Activated T-cell treated with anti-CD3 and anti-CD28 coated beads for 48 hours (primary cell): ENCODE measurements at regions not wholly inside any gene's neighbourhood (a gene's known extent, or its start where the extent isn't known, plus 50 kb on each side); places are given as distances from the start of the nearest gene placed in this dataset.
A peak's percentile ranks its signal among the peaks of the same experiment; 100 is the strongest.

ENCODE experiments used
- DNase-seq: peaks from one replicate; pipeline ENCODE4 v3.0.0-alpha.2; 2020; ENCODE audit warnings: low read depth

DNA sequence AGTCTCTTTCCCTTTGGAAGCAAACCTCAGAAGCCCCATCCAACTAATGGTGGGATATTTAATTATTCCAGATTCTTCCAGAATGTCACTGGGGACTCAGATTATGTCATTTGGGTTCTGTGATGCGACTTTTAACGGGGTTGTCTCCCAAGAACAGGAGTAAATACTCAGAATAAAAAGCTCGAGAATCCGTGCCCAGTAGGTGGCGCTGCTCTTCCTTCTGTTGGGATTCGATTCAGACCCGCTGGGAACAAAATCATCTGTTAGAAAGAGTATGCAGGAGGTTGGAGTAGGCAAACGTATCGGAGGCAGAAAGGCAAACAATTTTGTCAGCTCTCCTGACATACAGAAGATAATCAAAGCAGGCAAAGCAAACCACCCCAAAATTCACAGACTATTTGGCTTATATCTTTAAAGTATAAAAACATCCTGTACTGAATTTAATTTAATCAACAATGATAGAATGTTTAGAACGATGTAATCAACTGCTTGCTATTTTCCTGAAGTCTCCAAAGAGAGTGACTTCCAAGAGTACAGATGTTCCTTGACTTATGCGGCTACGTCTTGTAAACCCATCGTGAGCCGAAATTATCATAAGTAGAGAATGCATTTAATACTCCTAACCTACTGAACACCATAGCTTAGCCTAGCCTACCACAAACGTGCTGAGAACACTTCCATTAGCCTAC, 169.8 kb upstream of the RAI14 start:
- DNase-seq = peak; percentile 58

DNA sequence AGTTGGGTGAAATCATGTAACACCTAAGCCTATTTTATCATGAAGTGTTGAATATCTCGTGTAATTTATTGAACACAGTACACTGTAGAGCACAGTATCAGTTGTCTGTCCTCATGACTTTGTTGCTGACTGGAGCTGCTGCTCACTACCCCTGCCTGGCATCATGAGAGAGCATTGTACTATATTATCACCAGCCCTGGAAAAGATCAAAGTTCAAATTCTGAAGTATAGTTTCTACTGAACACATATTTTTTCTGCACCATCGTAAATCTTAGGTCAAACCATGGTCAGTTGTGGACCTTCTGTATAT, 169.3 kb upstream of the RAI14 start:
- no peak for DNase-seq

DNA sequence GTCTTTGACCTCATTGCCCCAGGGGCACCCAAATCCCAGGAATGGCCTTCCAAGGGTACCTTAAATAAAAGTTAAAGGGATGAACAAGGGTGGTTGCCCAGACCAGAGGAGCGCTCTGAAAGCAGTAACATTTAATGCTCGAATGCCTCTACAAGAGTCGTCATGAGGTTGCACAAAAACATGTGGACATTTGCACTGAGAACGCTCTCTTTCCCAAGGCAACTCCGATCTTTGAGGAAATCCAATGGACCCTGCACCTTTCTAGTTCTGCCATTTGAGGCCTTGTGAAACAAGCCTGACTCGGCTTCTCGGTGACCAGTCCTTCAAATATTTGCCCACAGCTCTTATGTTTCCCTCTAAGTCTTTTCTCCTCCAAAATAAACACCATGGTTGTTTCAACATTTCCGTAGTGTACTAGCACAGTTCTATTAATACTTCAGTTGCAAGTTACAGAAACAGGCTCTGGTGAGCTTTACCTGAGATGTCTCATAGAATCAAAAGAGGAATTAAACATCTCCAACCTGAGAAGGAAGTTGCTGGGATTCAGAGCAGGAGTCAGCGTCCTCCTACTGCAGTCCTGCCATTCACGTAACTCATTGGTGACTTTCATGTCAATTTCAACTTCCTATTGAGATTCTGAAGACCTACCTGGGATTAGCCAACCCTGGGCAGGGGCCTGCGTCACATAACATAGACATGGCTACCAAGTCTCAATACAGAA, 168.8 kb upstream of the RAI14 start:
- no peak for DNase-seq

DNA sequence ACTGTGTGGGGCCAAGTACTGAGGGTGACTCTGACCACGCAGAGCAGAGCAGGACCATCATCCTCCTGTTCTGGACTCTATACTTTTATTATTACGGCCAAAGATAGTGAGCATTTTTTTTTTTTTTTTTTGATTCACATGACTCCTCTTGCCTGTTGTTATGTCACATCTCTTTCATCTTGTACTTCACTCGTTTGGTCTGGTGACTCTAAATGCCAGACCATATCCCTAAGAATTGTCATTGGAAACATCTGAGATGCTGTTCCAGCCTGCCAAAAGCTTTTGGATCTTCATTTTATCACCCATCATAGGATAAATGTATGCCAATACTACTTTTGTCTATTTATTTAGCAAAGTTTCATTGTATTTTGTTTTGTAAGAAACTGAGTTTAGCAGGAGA, 168.2 kb upstream of the RAI14 start:
- no peak for DNase-seq

DNA sequence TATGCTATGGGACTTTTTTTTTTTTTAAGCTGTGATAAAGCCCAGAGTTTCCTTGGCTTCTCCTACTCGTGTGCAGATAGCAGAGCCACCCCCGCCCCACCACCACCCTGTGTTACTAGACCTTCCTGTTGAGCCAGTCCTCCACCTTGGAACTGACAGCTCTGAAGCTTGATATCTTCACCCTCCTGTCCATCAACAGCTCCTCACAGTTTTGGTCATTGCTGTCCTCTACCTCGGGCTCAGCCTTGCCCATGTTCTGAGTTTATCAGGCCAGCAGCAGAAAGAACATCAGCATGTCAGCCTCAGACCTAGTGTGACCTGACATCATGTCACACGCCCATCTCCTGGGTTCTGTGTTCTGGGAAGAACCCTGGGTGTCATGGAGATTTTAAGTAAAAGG, 167.1 kb upstream of the RAI14 start:
- DNase-seq = no peak

DNA sequence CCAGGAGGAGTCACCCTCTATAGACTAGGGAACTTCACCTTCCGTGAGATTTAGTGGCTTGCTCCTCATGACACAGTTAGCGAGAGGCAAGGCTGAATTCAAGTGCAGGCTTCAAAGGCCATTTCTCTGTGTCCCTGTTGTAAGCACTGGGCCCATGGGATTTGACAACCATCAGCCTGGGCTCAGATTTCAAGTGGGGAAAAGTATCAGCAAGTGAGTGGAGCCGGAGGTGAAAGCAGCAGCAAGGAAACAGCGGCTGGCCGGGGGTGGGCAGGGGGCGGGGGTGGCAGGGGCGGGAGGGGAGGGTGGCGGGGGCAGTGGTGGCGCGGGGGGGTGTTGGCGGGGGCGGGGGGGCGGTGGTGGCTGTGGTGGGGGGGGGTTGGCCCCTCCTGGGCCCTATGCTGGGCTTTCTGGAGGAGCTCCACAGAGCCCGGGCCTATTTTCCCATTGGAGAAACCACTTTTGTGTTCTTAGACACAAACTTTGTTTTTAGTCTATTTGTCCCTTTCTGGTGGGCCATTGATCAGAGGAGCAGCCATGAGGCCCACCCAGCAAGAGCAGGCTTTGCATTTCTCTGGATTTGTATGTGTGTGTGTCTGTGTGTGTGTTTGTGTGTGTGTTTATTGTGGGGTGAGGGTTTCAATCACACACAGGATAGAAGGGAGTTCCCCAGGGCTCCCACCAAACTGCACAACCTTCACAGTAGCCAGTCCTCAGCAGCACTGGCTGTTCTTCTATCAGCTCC, 165.4 kb upstream of the RAI14 start:
- no peak for DNase-seq

DNA sequence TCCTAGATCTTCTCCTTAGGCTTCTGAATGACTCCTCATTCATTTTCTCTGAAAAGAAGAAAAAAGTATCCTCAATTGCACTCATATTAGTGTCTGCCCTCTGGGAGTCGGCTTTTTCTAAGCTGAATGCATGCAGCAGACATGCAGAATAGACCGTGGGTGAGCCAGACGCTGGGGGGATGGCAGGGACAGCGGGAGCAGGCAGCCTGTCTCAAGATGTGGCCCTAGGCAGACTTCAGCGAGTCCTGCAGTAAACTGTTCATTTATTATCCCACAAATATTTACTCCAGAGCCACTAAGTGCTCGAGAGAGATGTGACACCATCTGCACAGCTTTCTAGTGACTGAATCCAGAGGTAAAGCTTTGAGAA, 164.9 kb upstream of the RAI14 start:
- DNase-seq = no peak

DNA sequence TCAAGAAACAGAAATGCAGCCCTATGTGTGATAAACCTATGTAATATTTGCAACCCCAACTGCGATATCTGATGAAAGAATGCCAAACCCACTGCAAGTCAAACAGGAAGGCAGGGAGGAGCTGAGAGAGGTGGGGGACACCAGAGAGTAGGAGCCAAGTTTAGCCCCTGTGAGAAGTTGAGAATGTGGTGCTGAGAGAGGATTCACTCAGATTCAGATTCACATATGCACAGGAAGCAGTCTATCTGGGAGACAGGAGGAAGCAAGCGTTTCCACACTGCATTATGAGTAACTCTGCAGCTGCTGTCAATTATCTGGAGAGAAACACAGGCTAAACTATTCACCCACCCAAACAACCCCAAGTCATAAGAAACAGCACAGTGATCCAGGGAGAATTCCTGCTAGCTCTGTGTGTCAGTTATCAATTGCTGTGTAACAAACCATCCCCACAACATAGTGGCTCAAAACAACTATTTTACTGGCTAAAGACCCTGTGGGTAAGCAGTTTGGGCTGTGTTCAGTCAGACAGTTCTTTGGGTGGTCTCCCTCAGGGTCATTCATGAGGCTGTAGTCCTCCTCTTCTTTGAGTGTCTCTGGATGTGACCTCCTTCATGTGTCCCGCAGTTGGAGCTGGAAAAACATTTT, 161.9 kb upstream of the RAI14 start:
- DNase-seq = no peak

DNA sequence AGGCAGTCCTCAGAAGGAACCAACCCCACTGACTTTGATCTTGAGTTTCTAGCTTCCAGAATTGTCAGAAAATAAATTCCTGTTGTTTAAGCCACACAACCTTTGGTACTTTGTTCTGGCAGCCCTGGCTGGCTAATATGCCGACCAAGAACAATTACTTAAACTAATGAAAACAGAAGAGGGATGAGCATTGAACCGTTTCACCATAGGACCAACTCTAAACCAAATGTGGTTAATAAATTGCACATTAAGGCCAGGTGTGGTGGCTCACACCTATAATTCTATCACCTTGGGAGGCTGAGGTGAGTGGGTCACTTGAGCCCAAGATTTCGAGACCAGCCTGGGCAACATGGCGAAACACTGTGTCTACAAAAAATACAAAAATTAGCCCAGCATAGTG, 160.9 kb upstream of the RAI14 start:
- DNase-seq = no peak

DNA sequence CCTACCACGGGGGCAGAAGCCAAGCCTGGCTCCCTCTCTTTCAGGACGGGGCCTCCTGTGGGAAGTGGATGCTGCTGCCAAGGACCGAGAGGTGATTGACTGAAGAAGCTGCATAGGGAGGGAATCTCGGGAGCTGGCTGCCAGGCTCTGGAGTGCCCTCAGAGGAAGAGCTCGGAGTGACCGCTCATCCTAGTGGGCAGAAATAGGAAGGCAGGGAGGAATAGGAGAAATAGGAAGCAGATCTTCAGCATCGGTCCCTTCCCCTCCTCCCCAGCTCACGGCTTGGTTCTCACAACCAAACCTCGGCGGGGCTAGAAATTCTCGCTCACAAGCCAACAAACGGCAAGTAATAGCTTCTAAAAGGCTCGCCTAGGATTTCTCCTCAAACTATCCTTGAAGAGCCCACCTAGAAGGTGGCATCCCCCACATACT, 159.9 kb upstream of the RAI14 start:
- no peak for DNase-seq

DNA sequence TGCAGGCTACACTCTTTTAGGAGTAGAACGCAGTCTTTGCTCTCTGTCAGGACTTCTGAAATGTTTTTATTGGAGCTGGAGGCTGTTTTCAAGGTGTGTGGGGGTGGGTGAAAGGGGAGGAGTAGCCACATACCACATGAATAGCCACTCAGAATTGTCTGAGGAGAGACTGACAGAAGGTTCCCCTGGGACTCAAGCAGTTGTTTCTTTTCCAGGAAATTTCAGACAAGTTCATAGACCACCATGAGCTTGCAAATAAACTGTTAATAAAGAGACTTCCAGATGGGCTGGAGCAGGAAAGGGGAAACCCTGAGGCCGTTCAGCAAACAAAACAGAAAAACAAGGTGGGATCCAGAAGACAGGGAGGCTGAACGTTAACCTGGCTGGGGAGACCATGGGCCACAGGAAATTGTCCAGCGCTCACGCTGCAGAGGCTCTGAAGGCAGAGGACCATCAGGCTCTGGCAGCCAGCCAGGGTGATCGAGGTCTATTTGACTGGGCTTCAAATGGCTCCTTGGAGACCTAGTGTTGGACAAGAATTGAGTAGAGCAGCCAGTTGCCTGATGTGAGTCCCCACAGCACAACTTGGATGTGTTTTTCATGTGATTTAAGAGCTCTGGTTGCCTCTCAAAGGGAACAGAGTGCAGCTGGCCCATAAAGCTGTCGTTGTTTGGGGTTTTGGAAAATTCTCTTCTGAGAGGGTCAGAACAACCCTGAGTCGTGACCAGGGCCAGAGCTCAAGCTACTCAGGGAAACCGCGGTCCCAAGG, 159.2 kb upstream of the RAI14 start:
- DNase-seq = no peak

DNA sequence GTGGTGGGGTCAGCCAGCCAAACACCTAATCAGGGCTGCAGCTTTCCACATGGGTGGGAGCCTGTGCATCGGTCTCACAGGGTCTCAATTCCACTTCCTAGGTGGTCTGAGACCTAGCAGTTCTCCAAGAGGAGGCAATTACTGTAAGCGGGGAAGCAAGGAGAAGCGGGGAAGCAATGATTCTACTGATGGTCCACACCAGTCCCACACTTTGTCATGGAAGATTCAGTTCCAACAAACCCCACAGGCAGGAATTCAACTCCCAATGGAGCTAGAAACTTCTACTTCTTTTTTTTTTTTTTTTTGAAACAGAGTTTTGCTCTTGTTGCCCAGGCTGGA, 158.7 kb upstream of the RAI14 start:
- no peak for DNase-seq

DNA sequence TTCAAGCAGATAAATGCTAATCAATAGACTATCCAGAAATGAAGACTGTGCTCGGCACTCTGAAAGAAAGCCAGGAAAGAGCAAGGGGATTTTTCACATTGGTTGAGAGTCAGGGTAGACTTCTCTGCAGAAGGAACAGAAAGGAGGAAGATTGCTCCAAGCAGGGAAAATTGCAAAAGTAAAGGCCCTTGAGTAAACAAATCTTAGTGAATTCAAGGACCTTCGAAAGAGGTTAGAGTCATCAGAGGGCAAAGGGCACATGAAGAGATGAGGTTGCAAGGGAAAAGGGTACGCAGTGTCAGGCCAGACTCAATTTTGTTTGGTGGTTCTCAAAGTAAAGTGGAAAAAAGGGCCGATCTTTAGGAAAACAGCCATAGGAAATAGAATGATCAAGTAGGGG, 157.6 kb upstream of the RAI14 start:
- DNase-seq = no peak

DNA sequence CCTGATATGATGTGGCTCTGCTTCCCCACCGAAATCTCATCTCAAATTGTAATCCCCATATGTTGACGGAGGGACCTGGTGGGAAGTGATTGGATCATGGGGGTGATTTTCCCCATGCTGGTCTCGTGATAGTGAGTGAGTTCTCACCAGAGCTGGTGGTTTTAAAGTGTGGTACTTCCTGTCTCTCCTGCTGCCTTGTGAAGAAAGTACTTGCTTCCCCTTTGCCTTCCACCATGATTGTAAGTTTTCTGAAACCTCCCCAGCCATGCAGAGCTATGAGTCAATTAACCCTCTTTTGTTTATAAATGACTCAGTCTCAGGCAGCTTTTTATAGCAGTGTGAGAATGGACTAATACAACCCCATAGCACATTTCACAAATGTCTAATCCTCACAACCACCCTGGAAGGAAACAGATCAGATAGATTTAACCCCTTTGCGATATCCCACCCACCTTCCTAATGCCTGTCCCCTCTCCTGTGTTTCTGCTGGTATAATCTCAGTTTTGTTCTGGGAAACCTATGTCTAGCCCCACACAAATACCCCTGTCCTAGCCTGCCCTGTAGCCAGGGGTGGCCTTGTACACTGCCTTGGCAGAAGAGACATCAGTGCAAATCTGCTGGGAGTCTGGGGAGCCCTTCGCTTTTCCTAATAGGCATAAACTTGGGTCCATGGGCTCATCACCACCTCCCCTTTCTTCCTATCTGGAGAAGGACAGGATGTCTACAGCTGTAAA, 157.0 kb upstream of the RAI14 start:
- DNase-seq = peak; percentile 5

DNA sequence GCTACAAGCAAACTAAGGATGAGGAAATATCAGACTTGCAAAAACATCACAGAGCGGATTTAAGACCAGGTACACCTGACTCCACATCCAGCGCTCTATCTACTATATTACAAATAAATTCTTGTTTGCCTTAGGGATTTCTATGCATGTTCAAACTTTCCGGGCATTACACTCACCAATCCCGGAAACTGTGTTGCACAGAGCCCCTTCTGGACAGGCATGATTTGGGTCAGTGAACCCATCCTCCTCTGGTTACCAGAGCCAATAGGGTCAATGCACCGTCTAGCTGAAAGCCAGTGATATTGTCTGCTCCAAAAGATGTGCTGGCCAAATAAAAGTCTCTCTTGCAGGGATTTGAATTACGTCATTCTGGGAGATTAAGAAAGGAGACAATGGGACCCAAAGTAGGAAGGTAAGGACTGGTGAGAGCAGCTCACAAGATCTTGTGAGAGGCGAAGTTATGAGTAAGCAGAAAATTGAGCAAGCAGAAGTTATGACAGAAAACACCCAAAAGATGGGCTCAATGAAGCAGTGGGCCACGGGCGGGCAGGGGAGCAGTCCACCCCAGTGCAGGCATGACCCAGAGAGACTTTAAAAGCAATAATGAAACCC, 155.8 kb upstream of the RAI14 start:
- no peak for DNase-seq

DNA sequence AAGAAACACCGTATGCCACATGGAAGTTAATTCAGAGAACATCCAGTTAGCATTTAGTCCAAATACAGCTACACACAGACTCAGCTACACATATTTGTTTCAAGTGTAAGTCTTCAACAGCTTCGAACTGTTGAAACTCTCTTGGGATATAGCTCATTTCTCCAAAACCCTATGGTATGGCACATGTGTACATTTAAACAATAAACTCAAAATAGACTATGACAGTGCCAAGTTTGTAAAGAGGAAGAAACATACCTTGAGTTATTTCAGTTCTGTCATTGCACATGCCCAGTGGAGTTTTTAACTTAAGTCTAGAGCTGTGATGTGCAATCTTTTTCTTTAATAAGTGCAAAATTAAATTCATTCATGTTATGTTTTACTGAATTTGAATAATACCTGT, 155.1 kb upstream of the RAI14 start:
- no peak for DNase-seq

DNA sequence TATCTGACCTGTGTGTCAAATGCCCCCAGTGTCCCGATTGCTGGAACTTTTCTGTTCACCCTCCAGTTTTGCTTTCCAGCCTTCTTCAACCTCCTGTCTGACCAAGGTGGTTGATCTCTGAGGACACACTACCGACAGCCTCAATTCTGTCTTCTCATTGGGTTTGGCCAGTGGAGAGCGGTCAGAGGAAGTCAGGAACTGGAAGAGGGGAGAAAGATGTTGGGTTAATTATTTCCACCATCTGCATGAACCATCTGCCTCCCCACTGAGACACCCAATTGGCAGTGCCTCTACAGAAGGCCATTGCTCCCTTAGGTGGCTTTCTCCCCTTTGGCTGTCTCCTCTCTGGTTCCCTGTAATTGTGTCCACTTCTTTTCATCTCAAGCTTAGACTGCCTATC, 154.3 kb upstream of the RAI14 start:
- no peak for DNase-seq

DNA sequence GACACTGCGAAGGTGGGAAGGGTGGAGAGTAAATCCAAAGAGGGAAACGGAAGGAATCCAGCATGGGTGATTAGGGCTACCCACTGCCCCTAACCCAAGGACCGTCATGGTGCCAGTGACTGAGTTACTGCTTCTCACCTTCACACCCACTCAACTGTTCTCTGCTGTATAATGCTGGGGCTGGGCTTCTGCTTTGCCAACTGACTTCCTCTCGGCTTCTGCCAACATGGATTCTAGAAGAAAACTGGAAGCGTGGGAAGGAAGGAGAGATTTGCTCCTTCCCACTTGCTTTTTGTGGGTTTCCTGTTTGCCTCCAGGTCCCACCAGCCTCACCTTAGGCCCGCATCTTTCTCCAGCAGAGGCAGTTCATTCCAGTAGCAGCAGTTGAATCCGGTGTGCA, 153.5 kb upstream of the RAI14 start:
- DNase-seq = no peak

DNA sequence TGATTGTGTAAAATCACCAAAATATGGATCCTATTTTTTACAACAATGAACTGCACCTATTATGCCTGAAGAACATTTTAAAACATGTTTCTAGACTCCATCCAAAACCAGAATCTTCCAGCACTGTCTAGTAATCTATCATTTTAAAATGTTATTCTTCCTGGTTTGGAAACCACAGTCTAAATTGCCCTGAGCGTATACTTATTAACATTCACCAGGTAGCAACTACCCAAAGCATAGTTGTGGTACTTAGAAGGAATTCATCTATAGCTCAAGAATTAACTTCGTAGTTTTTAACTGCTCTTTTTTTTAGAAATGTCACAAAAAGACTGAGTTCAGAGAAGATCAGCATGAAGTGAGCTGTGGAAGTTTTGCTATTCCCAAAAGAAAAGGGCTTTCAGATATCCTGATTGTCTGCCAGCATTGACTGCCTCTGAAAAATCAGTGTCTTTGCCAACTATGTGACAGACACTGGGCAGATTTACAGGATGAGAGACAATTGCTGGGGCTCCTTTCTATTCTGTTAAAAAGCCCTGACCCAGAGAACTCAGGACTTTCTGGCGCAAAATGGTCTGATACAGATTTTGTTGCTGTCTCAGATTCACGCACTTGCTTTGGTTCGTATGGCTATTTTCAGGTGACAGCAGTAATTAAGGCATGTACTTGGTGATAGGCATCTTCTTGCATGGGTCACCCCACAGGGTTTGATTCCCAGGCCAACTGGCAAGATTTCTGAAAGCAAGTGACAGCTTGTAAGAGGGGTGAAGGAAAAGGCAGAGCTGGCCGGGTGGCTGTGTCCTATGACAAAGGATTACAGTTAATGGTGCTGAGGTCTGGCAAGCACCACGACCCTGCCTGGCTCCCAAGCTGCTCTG, 152.5 kb upstream of the RAI14 start:
- DNase-seq = no peak

DNA sequence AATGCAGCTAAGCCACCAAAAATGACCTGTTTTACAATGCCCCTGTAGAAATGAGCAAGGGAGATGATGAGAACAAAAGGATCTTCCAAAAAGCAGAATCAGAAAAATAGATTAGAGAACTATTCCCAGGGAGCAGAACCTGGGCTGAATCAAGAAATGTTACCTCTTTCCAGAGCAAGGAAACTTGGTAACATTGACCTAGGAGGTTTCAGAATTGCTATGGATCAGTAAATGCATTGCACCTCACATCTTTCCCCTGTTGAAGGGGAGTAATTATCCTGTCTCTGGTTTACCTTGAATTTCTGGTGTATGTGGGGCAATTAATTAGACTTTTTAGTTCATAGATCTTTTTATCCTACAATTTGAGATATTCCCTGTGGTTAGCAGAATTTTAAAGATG, 151.2 kb upstream of the RAI14 start:
- DNase-seq = no peak
